LNCaP clone FGC (cell line): ENCODE measurements at regions not wholly inside any gene's neighbourhood (a gene's known extent, or its start where the extent isn't known, plus 50 kb on each side); places are given as distances from the start of the nearest gene placed in this dataset.

Experiments
- DNase-seq: peaks from one replicate; pipeline ENCODE4 v3.0.0-alpha.2; 2011; ENCODE audit warnings: low read depth
- H3K4me3 ChIP-seq: 2 replicates; pipeline ENCODE4 v1.5.1; 2011; ENCODE audit warnings: mild to moderate bottlenecking, low read depth, low read length, control low read depth
- CTCF ChIP-seq: IDR thresholded peaks from 2 replicates; pipeline ENCODE4 v1.5.1; 2012; ENCODE audit warnings: mild to moderate bottlenecking; ENCODE audit not compliant: control insufficient read depth, insufficient read depth; ENCODE audit errors: extremely low read depth

- TF ChIP-seq CTCF = no peak
- DNase-seq = no peak
- no peak overlapping the region for H3K4me3 ChIP-seq
These were observed 450.6 kb downstream of the TUSC7 start for GRCh38 chr3:117160176-117160575.

GRCh38 chr3:117161816-117162215, 452.2 kb downstream of the TUSC7 start:
- H3K4me3 ChIP-seq = no peak overlapping the region
- no peak for TF ChIP-seq CTCF
- DNase-seq = no peak

GRCh38 chr3:117165176-117165575, 455.6 kb downstream of the TUSC7 start:
- TF ChIP-seq CTCF = no peak
- no peak for DNase-seq
- no peak overlapping the region for H3K4me3 ChIP-seq

GRCh38 chr3:117165601-117166051, 456.0 kb downstream of the TUSC7 start:
- no peak for DNase-seq
- no peak overlapping the region for H3K4me3 ChIP-seq
- no peak for TF ChIP-seq CTCF

GRCh38 chr3:117168896-117169295, 459.3 kb downstream of the TUSC7 start:
- no peak for DNase-seq
- no peak overlapping the region for H3K4me3 ChIP-seq
- no peak for TF ChIP-seq CTCF

GRCh38 chr3:117170094-117170493, 460.5 kb downstream of the TUSC7 start:
- no peak overlapping the region for H3K4me3 ChIP-seq
- TF ChIP-seq CTCF = no peak
- peak; percentile 62 for DNase-seq

- no peak overlapping the region for H3K4me3 ChIP-seq
- no peak for DNase-seq
- TF ChIP-seq CTCF = no peak
These were observed 461.5 kb downstream of the TUSC7 start for GRCh38 chr3:117171124-117171523.
